Suprapubic skin (tissue), 4 donors: ENCODE measurements at regions not wholly inside any gene's neighbourhood (a gene's known extent, or its start where the extent isn't known, plus 50 kb on each side); places are given as distances from the start of the nearest gene placed in this dataset.

Experiments
- CTCF ChIP-seq, 2 donors: fragments of 200-600 bp in 1 of 2; fragments of 450-650 bp in 1 of 2; sonication (generic) in 1 of 2; IDR thresholded peaks; one replicate each; pipeline ENCODE4 v1.5.1; 2016 to 2019; ENCODE audit warnings: antibody characterized with exemption in 2 of 2, mild to moderate bottlenecking in 1 of 2, moderate library complexity in 1 of 2
- EP300 ChIP-seq: sonication (generic); formaldehyde crosslinking; IDR thresholded peaks from one replicate; pipeline ENCODE4 v1.6.1; 2017; ENCODE audit warnings: antibody characterized with exemption
- POLR2A ChIP-seq, 2 donors: fragments of 450-650 bp; IDR thresholded peaks; one replicate each; pipeline ENCODE4 v1.6.1; 2017; ENCODE audit warnings: antibody characterized with exemption in 2 of 2, mild to moderate bottlenecking in 2 of 2, moderate library complexity in 2 of 2
- POLR2AphosphoS5 ChIP-seq, 3 donors: sonication (generic); formaldehyde crosslinking; IDR thresholded peaks; one replicate each; pipeline ENCODE4 v1.6.1; 2017; ENCODE audit warnings: antibody characterized with exemption in 3 of 3

- no peak for TF ChIP-seq CTCF (IDR thresholded peaks at IDR 0.05)
- no peak for TF ChIP-seq POLR2A (IDR thresholded peaks at IDR 0.05)
- TF ChIP-seq POLR2AphosphoS5 (IDR thresholded peaks at IDR 0.05), result no peak
- TF ChIP-seq EP300, result no peak
Observed at GRCh38 chr4:10861036-10861435, 176.5 kb upstream of the CLNK start.
